Neural progenitor cell (in vitro differentiated cells): ENCODE measurements at regions not wholly inside any gene's neighbourhood (a gene's known extent, or its start where the extent isn't known, plus 50 kb on each side); places are given as distances from the start of the nearest gene placed in this dataset.

Source experiments
- DNase-seq: peaks from one replicate; pipeline ENCODE4 v3.0.0-alpha.2; 2016; ENCODE audit warnings: low spot score
- H2AFZ ChIP-seq: fragments of 200-600 bp; sonication (generic); replicated peaks from 2 replicates; pipeline ENCODE4 v1.6.1; 2016; ENCODE audit warnings: antibody characterized with exemption
- H3F3A ChIP-seq: fragments of 200-600 bp; sonication (generic); 2 replicates; pipeline ENCODE4 v1.6.1; 2016; ENCODE audit warnings: antibody characterized with exemption, low read depth
- H3K27ac ChIP-seq: fragments of 200-600 bp; sonication (generic); 2 replicates; pipeline ENCODE4 v1.5.1; 2016; ENCODE audit warnings: mild to moderate bottlenecking
- H3K27me3 ChIP-seq: fragments of 200-600 bp; sonication (generic); 2 replicates; pipeline ENCODE4 v1.6.1; 2016; ENCODE audit warnings: mild to moderate bottlenecking, moderate library complexity
- H3K36me3 ChIP-seq: fragments of 200-600 bp; sonication (generic); 2 replicates; pipeline ENCODE4 v1.5.1; 2016
- H3K4me1 ChIP-seq: fragments of 200-600 bp; sonication (generic); 2 replicates; pipeline ENCODE4 v1.6.1; 2016; ENCODE audit warnings: mixed run types
- H3K4me2 ChIP-seq: fragments of 200-600 bp; sonication (generic); 2 replicates; pipeline ENCODE4 v1.6.1; 2016
- H3K4me3 ChIP-seq: fragments of 200-600 bp; sonication (generic); 2 replicates; pipeline ENCODE4 v1.5.1; 2016
- H3K79me2 ChIP-seq: fragments of 200-600 bp; sonication (generic); 2 replicates; pipeline ENCODE4 v1.6.1; 2016; ENCODE audit warnings: low read depth
- H3K9ac ChIP-seq: fragments of 200-600 bp; sonication (generic); 2 replicates; pipeline ENCODE4 v1.6.1; 2016
- H3K9me3 ChIP-seq: fragments of 200-600 bp; sonication (generic); 2 replicates; pipeline ENCODE4 v1.5.1; 2016; ENCODE audit warnings: low read depth
- H4K20me1 ChIP-seq: fragments of 200-600 bp; sonication (generic); 2 replicates; pipeline ENCODE4 v1.6.1; 2016; ENCODE audit warnings: low read depth
- H3K27ac Mint-ChIP-seq: 3 replicates; pipeline ENCODE4 v1.8.0; 2021; ENCODE audit warnings: mixed read lengths
- H3K27me3 Mint-ChIP-seq: 2 replicates; pipeline ENCODE4 v1.8.0; 2022; ENCODE audit warnings: low read depth, mild to moderate bottlenecking, inconsistent platforms, moderate library complexity, mixed read lengths; ENCODE audit not compliant: insufficient read depth
- H3K36me3 Mint-ChIP-seq: 3 replicates; pipeline ENCODE4 v1.8.0; 2021; ENCODE audit warnings: mixed read lengths
- H3K4me1 Mint-ChIP-seq: 3 replicates; pipeline ENCODE4 v1.8.0; 2021; ENCODE audit warnings: mixed read lengths
- H3K4me3 Mint-ChIP-seq: 3 replicates; pipeline ENCODE4 v1.8.0; 2021; ENCODE audit warnings: mild to moderate bottlenecking, moderate library complexity, mixed read lengths
- H3K9me3 Mint-ChIP-seq: 3 replicates; pipeline ENCODE4 v1.8.0; 2020; ENCODE audit warnings: mixed read lengths
- EZH2 ChIP-seq: fragments of 200-600 bp; sonication (generic); IDR thresholded peaks from 2 replicates; pipeline ENCODE4 v1.6.1; 2017; ENCODE audit warnings: antibody characterized with exemption, mild to moderate bottlenecking, moderate library complexity
- EZH2phosphoT487 ChIP-seq: fragments of 200-600 bp; sonication (generic); IDR thresholded peaks from 2 replicates; pipeline ENCODE4 v1.6.1; 2017; ENCODE audit warnings: antibody characterized with exemption
- TF ChIP-seq, protein P1 (sequence below): fragments of 200-600 bp; sonication (generic); IDR thresholded peaks from 2 replicates; pipeline ENCODE4 v1.5.1; 2017; ENCODE audit warnings: antibody characterized with exemption, mild to moderate bottlenecking

DNA sequence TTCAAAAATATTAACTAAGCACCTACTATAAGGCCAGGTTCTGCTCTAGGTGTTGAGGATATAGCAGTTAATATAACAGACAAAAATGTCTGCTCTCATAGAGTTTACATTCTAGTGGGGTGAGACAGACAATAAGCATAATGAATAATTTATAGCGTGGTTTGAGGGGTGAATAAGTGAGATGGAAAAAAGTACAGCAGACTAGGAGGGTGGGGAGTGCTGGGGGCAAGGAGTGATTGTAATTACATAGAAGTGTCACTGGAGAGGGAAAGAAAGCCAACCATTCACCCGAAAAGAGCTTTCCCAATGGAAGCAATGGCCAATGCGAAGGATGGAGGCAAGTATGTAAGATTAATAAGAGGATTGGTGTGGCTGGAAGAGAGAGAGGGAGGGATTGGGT lies 552.9 kb upstream of the KCNMB2 start:
- Mint-ChIP-seq H3K4me1 (no peaks in the 10 kb centered on the region), H3K27me3 (no peaks in the 10 kb centered on the region), H3K4me3 (no peak overlapping the region), H3K36me3 (no peaks in the 10 kb centered on the region), H3K27ac (no peak overlapping the region), H3K9me3 (no peaks in the 10 kb centered on the region)
- Histone ChIP-seq H2AFZ (no peak overlapping the region), H3K79me2 (no peaks in the 10 kb centered on the region), H4K20me1 (no peaks in the 10 kb centered on the region), H3K27me3 (no peaks in the 10 kb centered on the region), H3K4me2 (no peak overlapping the region), H3K27ac (no peak overlapping the region), H3K36me3 (no peaks in the 10 kb centered on the region), H3K9me3 (no peaks in the 10 kb centered on the region), H3K9ac (no peak overlapping the region), H3F3A (no peaks in the 10 kb centered on the region), H3K4me3 (no peak overlapping the region), H3K4me1 (no peaks in the 10 kb centered on the region)
- no peak for DNase-seq
- TF ChIP-seq, protein P1, sequence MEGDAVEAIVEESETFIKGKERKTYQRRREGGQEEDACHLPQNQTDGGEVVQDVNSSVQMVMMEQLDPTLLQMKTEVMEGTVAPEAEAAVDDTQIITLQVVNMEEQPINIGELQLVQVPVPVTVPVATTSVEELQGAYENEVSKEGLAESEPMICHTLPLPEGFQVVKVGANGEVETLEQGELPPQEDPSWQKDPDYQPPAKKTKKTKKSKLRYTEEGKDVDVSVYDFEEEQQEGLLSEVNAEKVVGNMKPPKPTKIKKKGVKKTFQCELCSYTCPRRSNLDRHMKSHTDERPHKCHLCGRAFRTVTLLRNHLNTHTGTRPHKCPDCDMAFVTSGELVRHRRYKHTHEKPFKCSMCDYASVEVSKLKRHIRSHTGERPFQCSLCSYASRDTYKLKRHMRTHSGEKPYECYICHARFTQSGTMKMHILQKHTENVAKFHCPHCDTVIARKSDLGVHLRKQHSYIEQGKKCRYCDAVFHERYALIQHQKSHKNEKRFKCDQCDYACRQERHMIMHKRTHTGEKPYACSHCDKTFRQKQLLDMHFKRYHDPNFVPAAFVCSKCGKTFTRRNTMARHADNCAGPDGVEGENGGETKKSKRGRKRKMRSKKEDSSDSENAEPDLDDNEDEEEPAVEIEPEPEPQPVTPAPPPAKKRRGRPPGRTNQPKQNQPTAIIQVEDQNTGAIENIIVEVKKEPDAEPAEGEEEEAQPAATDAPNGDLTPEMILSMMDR: no peak
- TF ChIP-seq EZH2phosphoT487 (no peak), EZH2 (no peak)

- no peaks in the 10 kb centered on the region for H3K4me1 Mint-ChIP-seq
These were observed 543.0 kb upstream of the KCNMB2 start for GRCh38 chr3:177992993-177993970.

DNA sequence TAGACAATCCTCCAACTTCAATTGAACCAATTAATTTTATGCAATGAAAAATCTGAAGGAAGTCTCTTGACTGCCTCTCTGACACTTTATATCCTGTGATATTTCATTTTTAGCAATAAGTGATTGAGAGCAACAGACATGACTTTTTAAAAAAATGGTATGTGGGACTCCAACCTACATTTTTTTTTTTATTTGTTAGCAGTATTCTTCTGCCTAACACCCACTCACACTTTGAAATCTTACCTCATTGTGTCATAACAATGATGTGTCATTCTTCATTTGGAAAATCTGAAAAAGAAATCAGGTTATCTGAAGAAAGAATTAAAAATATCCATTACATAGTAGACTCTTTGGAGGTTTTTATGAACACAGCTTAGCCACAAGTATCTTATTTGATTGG lies 541.3 kb upstream of the KCNMB2 start:
- no peak overlapping the region for H2AFZ ChIP-seq
- Mint-ChIP-seq H3K27me3 (no peaks in the 10 kb centered on the region), H3K36me3 (no peaks in the 10 kb centered on the region), H3K27ac (no peak overlapping the region), H3K4me3 (no peak overlapping the region), H3K9me3 (no peaks in the 10 kb centered on the region), H3K4me1 (no peaks in the 10 kb centered on the region)
- no peaks in the 10 kb centered on the region for H4K20me1 ChIP-seq
- no peak overlapping the region for H3K4me3 ChIP-seq
- no peaks in the 10 kb centered on the region for H3K36me3 ChIP-seq
- no peaks in the 10 kb centered on the region for H3K27me3 ChIP-seq
- no peaks in the 10 kb centered on the region for H3K9me3 ChIP-seq
- no peak overlapping the region for H3K9ac ChIP-seq
- H3F3A ChIP-seq: no peaks in the 10 kb centered on the region
- H3K27ac ChIP-seq: no peak overlapping the region
- H3K4me2 ChIP-seq: no peak overlapping the region
- H3K4me1 ChIP-seq: no peaks in the 10 kb centered on the region
- TF ChIP-seq, protein P1: no peak
- TF ChIP-seq EZH2phosphoT487 (no peak), EZH2 (no peak)
- DNase-seq: no peak
- H3K79me2 ChIP-seq: no peaks in the 10 kb centered on the region

More at GRCh38 chr3:177992993-177993970, 543.0 kb upstream of the KCNMB2 start:
- no peak overlapping the region for H3K4me3 Mint-ChIP-seq
- H3K36me3 Mint-ChIP-seq: no peaks in the 10 kb centered on the region
- H3K4me1 ChIP-seq: no peaks in the 10 kb centered on the region
- no peaks in the 10 kb centered on the region for H3K27me3 Mint-ChIP-seq
- no peak overlapping the region for H2AFZ ChIP-seq
- TF ChIP-seq, protein P1: no peak
- TF ChIP-seq EZH2phosphoT487 (no peak), EZH2 (no peak)
- H3K9me3 ChIP-seq: no peaks in the 10 kb centered on the region
- no peaks in the 10 kb centered on the region for H3K79me2 ChIP-seq
- no peak overlapping the region for H3K4me2 ChIP-seq
- no peak overlapping the region for H3K9ac ChIP-seq
- H3K9me3 Mint-ChIP-seq: no peaks in the 10 kb centered on the region
- H3K27me3 ChIP-seq: no peaks in the 10 kb centered on the region
- no peak overlapping the region for H3K27ac Mint-ChIP-seq
- H3K27ac ChIP-seq: no peak overlapping the region
- no peaks in the 10 kb centered on the region for H3F3A ChIP-seq
- H3K36me3 ChIP-seq: no peaks in the 10 kb centered on the region
- DNase-seq: no peak
- H3K4me3 ChIP-seq: no peak overlapping the region
- H4K20me1 ChIP-seq: no peaks in the 10 kb centered on the region
